ENCODE measurements at regions not wholly inside any gene's neighbourhood (a gene's known extent, or its start where the extent isn't known, plus 50 kb on each side); places are given as distances from the start of the nearest gene placed in this dataset.

DNA sequence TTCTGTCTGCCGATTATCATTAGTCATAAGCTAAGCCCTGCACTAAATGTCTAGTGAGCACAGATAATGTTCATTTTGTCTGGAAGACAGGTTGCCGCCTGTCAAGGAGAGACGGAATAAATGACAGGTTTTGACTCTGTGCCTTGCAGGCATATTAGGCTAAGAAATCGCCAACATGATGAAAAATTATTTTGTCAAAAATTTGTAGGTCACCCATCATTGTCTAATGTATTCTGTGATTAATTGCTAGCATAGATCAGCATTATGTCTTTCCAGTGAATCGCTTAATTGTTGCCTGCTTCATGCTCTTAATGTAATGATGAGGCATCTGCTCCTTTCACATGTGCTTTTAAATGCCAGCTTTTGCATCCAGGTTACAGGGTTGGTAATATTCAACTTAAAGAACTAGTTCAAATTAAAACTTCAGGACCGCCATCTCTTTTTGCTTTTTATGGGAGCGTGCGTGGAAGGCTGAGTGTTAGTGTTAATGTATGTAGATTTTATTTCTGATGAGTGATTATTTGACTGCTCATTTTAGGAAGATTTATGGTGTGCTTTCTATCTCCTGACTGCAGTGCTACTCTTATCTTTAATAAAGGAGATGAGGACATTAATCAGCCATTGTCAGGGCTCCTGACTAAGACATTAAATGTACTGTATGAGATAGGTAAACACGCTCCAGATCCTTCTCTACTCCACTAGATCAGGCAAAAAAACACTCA lies 120.8 kb upstream of the MEIS2 start:
- H3K9me2 ChIP-seq (ENCODE audit: insufficient read depth) = no peaks in the 10 kb centered on the region
- TF ChIP-seq STAT1 (IDR thresholded peaks at IDR 0.05; ENCODE audit: unreplicated experiment) (no peak), EZH2 (IDR thresholded peaks at IDR 0.05; ENCODE audit: low read depth, unreplicated experiment) (no peak), ZNF114 (CRISPR knock-in tag; IDR thresholded peaks at IDR 0.05) (no peak), NANOG (IDR thresholded peaks at IDR 0.05; ENCODE audit: borderline replicate concordance) (no peak), JUNB (IDR thresholded peaks at IDR 0.05; ENCODE audit: unreplicated experiment) (no peak), EZH2phosphoT487 (IDR thresholded peaks at IDR 0.05; ENCODE audit: unreplicated experiment) (no peak), ZNF331 (CRISPR knock-in tag; IDR thresholded peaks at IDR 0.05; ENCODE audit: low read depth) (no peak), POLR2AphosphoS5 (IDR thresholded peaks at IDR 0.05; ENCODE audit: low read depth) (no peak), CREB1 (CRISPR knock-in tag; IDR thresholded peaks at IDR 0.05; ENCODE audit: low read depth) (no peak)
- TF ChIP-seq, protein P1, sequence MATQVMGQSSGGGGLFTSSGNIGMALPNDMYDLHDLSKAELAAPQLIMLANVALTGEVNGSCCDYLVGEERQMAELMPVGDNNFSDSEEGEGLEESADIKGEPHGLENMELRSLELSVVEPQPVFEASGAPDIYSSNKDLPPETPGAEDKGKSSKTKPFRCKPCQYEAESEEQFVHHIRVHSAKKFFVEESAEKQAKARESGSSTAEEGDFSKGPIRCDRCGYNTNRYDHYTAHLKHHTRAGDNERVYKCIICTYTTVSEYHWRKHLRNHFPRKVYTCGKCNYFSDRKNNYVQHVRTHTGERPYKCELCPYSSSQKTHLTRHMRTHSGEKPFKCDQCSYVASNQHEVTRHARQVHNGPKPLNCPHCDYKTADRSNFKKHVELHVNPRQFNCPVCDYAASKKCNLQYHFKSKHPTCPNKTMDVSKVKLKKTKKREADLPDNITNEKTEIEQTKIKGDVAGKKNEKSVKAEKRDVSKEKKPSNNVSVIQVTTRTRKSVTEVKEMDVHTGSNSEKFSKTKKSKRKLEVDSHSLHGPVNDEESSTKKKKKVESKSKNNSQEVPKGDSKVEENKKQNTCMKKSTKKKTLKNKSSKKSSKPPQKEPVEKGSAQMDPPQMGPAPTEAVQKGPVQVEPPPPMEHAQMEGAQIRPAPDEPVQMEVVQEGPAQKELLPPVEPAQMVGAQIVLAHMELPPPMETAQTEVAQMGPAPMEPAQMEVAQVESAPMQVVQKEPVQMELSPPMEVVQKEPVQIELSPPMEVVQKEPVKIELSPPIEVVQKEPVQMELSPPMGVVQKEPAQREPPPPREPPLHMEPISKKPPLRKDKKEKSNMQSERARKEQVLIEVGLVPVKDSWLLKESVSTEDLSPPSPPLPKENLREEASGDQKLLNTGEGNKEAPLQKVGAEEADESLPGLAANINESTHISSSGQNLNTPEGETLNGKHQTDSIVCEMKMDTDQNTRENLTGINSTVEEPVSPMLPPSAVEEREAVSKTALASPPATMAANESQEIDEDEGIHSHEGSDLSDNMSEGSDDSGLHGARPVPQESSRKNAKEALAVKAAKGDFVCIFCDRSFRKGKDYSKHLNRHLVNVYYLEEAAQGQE (IDR thresholded peaks at IDR 0.05; ENCODE audit: unreplicated experiment) = no peak
- TF ChIP-seq, protein P2, sequence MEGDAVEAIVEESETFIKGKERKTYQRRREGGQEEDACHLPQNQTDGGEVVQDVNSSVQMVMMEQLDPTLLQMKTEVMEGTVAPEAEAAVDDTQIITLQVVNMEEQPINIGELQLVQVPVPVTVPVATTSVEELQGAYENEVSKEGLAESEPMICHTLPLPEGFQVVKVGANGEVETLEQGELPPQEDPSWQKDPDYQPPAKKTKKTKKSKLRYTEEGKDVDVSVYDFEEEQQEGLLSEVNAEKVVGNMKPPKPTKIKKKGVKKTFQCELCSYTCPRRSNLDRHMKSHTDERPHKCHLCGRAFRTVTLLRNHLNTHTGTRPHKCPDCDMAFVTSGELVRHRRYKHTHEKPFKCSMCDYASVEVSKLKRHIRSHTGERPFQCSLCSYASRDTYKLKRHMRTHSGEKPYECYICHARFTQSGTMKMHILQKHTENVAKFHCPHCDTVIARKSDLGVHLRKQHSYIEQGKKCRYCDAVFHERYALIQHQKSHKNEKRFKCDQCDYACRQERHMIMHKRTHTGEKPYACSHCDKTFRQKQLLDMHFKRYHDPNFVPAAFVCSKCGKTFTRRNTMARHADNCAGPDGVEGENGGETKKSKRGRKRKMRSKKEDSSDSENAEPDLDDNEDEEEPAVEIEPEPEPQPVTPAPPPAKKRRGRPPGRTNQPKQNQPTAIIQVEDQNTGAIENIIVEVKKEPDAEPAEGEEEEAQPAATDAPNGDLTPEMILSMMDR (conservative IDR thresholded peaks at IDR 0.05; ENCODE audit: low read depth in 2 of 2) = no peak
- TF ChIP-seq, protein P3, sequence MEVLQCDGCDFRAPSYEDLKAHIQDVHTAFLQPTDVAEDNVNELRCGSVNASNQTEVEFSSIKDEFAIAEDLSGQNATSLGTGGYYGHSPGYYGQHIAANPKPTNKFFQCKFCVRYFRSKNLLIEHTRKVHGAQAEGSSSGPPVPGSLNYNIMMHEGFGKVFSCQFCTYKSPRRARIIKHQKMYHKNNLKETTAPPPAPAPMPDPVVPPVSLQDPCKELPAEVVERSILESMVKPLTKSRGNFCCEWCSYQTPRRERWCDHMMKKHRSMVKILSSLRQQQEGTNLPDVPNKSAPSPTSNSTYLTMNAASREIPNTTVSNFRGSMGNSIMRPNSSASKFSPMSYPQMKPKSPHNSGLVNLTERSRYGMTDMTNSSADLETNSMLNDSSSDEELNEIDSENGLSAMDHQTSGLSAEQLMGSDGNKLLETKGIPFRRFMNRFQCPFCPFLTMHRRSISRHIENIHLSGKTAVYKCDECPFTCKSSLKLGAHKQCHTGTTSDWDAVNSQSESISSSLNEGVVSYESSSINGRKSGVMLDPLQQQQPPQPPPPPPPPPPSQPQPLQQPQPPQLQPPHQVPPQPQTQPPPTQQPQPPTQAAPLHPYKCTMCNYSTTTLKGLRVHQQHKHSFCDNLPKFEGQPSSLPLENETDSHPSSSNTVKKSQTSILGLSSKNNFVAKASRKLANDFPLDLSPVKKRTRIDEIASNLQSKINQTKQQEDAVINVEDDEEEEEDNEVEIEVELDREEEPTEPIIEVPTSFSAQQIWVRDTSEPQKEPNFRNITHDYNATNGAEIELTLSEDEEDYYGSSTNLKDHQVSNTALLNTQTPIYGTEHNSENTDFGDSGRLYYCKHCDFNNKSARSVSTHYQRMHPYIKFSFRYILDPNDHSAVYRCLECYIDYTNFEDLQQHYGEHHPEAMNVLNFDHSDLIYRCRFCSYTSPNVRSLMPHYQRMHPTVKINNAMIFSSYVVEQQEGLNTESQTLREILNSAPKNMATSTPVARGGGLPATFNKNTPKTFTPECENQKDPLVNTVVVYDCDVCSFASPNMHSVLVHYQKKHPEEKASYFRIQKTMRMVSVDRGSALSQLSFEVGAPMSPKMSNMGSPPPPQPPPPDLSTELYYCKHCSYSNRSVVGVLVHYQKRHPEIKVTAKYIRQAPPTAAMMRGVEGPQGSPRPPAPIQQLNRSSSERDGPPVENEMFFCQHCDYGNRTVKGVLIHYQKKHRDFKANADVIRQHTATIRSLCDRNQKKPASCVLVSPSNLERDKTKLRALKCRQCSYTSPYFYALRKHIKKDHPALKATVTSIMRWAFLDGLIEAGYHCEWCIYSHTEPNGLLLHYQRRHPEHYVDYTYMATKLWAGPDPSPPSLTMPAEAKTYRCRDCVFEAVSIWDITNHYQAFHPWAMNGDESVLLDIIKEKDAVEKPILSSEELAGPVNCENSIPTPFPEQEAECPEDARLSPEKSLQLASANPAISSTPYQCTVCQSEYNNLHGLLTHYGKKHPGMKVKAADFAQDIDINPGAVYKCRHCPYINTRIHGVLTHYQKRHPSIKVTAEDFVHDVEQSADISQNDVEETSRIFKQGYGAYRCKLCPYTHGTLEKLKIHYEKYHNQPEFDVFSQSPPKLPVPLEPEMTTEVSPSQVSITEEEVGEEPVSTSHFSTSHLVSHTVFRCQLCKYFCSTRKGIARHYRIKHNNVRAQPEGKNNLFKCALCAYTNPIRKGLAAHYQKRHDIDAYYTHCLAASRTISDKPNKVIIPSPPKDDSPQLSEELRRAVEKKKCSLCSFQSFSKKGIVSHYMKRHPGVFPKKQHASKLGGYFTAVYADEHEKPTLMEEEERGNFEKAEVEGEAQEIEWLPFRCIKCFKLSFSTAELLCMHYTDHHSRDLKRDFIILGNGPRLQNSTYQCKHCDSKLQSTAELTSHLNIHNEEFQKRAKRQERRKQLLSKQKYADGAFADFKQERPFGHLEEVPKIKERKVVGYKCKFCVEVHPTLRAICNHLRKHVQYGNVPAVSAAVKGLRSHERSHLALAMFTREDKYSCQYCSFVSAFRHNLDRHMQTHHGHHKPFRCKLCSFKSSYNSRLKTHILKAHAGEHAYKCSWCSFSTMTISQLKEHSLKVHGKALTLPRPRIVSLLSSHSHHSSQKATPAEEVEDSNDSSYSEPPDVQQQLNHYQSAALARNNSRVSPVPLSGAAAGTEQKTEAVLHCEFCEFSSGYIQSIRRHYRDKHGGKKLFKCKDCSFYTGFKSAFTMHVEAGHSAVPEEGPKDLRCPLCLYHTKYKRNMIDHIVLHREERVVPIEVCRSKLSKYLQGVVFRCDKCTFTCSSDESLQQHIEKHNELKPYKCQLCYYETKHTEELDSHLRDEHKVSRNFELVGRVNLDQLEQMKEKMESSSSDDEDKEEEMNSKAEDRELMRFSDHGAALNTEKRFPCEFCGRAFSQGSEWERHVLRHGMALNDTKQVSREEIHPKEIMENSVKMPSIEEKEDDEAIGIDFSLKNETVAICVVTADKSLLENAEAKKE (CRISPR knock-in tag; IDR thresholded peaks at IDR 0.05) = no peak
- TF ChIP-seq, protein P4, sequence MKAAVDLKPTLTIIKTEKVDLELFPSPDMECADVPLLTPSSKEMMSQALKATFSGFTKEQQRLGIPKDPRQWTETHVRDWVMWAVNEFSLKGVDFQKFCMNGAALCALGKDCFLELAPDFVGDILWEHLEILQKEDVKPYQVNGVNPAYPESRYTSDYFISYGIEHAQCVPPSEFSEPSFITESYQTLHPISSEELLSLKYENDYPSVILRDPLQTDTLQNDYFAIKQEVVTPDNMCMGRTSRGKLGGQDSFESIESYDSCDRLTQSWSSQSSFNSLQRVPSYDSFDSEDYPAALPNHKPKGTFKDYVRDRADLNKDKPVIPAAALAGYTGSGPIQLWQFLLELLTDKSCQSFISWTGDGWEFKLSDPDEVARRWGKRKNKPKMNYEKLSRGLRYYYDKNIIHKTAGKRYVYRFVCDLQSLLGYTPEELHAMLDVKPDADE (IDR thresholded peaks at IDR 0.05) = no peak
- Mint-ChIP-seq H3K4me3 (no peak overlapping the region), H3K9me3 (no peaks in the 10 kb centered on the region), H3K4me1 (no peaks in the 10 kb centered on the region), H3K36me3 (ENCODE audit: low read depth) (no peaks in the 10 kb centered on the region), H3K27me3 (ENCODE audit: insufficient read depth, low read depth, poor library complexity) (no peaks in the 10 kb centered on the region), H3K27ac (no peak overlapping the region)
- H3K36me3 ChIP-seq (ENCODE audit: insufficient read depth) = no peaks in the 10 kb centered on the region
- ATAC-seq = no peak
- no peaks in the 10 kb centered on the region for H3K79me2 ChIP-seq (replicated peaks; ENCODE audit: insufficient read depth)
- no peak overlapping the region for H3K4me2 ChIP-seq
- H3K4me3 ChIP-seq = no peak overlapping the region
- H3K4me1 ChIP-seq (ENCODE audit: insufficient read depth) = no peaks in the 10 kb centered on the region
- no peaks in the 10 kb centered on the region for H3F3A ChIP-seq (replicated peaks; ENCODE audit: low read depth)
- DNase-seq (ENCODE audit: low spot score) = no peak
- H4K20me1 ChIP-seq (replicated peaks; ENCODE audit: insufficient read depth) = no peaks in the 10 kb centered on the region
- no peak overlapping the region for H3K27ac ChIP-seq (ENCODE audit: low read depth)
- H3K27me3 ChIP-seq (ENCODE audit: insufficient read depth) = no peaks in the 10 kb centered on the region
- no peak overlapping the region for H2AFZ ChIP-seq

All from GM23338 (cell line).